ENCODE measurements at regions not wholly inside any gene's neighbourhood (a gene's known extent, or its start where the extent isn't known, plus 50 kb on each side); places are given as distances from the start of the nearest gene placed in this dataset.
"Not testable (repeated sequence)": the region's sequence is repeated elsewhere in the genome, so short reads cannot be mapped to it uniquely, and the experiment has no call there.

DNA sequence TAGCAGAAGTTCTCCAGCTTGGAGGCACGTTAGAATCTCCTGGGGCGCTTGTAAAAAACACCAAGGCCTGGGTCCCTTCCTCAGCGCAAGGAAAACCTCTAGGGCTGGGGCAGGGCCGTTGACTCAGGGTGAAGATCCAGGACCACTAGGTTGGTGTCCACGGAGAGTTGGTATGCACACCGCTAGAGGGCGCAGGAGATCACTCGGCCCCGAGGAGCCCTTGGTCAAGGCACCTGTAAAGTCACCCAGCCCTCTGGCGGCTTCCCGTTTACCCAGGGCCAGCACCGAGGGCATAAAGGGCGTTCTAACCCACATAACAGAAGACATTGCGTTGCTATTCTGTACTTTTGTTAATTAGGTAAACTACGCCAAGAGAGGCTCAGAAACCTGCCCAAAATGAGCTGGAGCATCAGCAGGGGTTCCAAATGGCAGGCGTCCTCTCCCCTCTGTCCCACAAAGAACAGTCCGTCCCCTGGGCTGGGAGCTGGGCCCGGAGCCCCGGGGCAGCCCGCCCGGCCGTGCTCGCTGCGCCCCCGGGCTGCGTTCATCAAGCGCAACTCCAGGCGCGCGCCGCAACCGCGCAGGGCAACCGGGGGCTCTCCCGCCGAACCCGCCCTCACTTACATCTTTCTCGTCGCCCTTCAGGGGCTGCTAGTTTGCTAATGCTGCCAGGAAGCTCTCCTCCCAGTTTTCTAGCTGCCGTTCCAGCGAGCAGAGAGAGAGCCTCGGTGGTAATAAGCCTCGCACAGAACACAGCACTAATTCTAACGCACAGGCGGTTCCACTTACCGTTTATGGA is 332.1 kb downstream of the ARRDC4 start:
- H3K27ac ChIP-seq: no peak overlapping the region
- peaks cover 17% of the 10 kb centered on the region for H3K27me3 ChIP-seq
- H3K36me3 ChIP-seq: no peaks in the 10 kb centered on the region
- no peak overlapping the region for H3K4me3 ChIP-seq
- H4K20me1 ChIP-seq: no peaks in the 10 kb centered on the region
- TF ChIP-seq Cebpa-rat (IDR thresholded peaks at IDR 0.05): no peak
- H3K4me2 ChIP-seq: peak overlapping the region; percentile 51
- H3K4me1 ChIP-seq: peaks cover 8% of the 10 kb centered on the region; the same call in 1 of the 2 replicates
- no peak overlapping the region for H3K9ac ChIP-seq
- peaks cover 3% of the 10 kb centered on the region; the same call in 1 of the 2 replicates for H3K9me3 ChIP-seq

DNA sequence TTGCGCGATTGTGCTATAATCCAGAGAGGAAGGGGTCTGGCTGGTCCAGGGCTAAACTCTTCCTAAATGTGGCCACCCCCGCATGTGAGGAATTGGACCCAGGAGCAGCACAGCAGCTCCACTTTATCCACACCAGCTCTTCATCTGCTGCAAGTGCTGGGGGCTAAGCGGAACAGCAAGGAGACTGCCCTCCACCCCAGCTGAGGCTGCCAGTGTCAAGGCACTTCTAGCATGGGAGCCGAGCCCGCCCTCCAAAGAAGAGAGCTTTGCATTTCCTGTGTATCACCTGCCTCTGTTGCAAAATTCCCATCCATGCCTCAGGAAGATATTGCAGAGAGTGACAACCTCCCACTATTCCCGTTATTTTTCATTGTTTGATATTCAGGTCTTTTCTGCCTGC is 333.6 kb downstream of the ARRDC4 start:
- no peak overlapping the region for H3K4me2 ChIP-seq
- no peaks in the 10 kb centered on the region for H3K36me3 ChIP-seq
- H3K27me3 ChIP-seq: peaks cover 17% of the 10 kb centered on the region
- H3K27ac ChIP-seq: no peak overlapping the region
- no peak overlapping the region for H3K4me3 ChIP-seq
- no peaks in the 10 kb centered on the region for H3K9me3 ChIP-seq
- H3K4me1 ChIP-seq: peaks cover 8% of the 10 kb centered on the region; the same call in 1 of the 2 replicates
- no peaks in the 10 kb centered on the region for H4K20me1 ChIP-seq
- no peak overlapping the region for H3K9ac ChIP-seq
- no peak for TF ChIP-seq Cebpa-rat (IDR thresholded peaks at IDR 0.05)

DNA sequence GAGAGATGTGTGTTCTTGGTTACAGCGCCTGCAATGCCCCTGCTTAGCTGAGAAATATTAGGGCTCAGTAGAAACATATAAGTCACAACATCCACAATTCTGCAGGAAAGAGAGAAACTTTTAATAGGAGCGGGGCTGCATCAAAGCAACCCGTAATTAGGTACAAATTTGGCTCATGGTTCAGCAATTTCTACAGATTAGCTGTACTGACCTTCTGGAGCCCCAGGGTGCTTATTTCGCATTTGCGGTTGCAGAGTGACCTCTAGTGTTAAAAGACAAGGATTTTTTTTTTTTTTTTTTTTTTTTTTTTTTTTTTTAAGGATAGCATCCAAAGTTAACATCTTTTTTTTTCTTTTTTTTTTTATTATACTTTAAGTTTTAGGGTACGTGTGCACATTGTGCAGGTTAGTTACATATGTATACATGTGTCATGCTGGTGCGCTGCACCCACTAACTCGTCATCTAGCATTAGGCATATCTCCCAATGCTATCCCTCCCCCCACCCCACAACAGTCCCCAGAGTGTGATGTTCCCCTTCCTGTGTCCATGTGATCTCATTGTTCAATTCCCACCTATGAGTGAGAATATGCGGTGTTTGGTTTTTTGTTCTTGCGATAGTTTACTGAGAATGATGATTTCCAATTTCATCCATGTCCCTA is 334.7 kb downstream of the ARRDC4 start:
- H4K20me1 ChIP-seq, H3K27ac ChIP-seq, H3K4me3 ChIP-seq, H3K4me1 ChIP-seq, H3K9ac ChIP-seq, H3K36me3 ChIP-seq, H3K4me2 ChIP-seq, H3K9me3 ChIP-seq: not testable (repeated sequence)
- H3K27me3 ChIP-seq: peaks cover 17% of the 10 kb centered on the region

DNA sequence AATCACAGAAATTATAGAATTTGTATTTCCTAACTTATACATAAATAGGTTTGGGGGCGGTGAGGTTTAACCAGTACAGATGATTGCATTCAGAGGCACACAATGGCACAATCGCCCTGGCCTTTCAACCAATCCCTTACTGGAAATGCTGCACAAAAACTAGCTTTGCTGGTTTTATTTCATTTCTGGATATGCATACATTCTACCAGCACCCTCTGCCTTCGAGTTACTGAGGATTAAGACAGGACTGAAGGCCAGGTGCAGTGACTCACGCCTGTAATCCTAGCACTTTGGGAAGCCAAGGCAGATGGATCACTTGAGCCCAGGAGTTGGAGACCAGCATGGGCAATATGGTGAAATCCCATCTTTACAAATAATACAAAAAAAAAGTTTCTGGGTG is 336.1 kb downstream of the ARRDC4 start:
- no peaks in the 10 kb centered on the region for H4K20me1 ChIP-seq
- H3K27me3 ChIP-seq: peaks cover 17% of the 10 kb centered on the region
- H3K4me2 ChIP-seq: no peak overlapping the region
- TF ChIP-seq Cebpa-rat (IDR thresholded peaks at IDR 0.05): no peak
- H3K9me3 ChIP-seq: no peaks in the 10 kb centered on the region
- no peak overlapping the region for H3K27ac ChIP-seq
- peaks cover 8% of the 10 kb centered on the region; the same call in 1 of the 2 replicates for H3K4me1 ChIP-seq
- H3K9ac ChIP-seq: 0 out of 2 replicates have a peak overlapping the region, but pooled peaks have one; percentile 24
- H3K36me3 ChIP-seq: no peaks in the 10 kb centered on the region
- H3K4me3 ChIP-seq: no peak overlapping the region

DNA sequence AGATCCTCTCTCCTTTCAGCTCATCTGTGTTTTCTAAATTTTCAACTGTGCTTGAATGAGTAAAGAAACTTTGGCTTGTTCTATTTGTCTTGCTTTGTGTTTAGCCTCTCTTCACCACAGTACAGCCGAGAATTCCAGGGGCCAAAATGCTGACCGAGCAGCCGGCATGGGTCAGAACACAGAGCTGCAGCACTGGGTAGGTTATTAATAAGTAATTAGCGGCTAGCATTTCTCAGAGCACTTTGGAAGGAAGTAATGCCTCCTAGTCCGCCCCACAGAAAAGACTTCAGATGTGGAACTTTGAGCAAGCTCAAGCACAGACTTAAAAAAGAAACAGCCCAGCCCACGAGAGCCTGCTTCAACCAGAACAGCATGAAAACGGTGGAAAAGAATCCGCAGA is 343.9 kb downstream of the ARRDC4 start:
- no peaks in the 10 kb centered on the region for H3K36me3 ChIP-seq
- no peaks in the 10 kb centered on the region; the same call in 1 of the 2 replicates for H3K9me3 ChIP-seq
- no peak overlapping the region for H3K4me3 ChIP-seq
- H4K20me1 ChIP-seq: no peaks in the 10 kb centered on the region
- TF ChIP-seq Cebpa-rat (IDR thresholded peaks at IDR 0.05): no peak
- no peak overlapping the region for H3K4me2 ChIP-seq
- no peak overlapping the region for H3K27ac ChIP-seq
- peaks cover 8% of the 10 kb centered on the region for H3K4me1 ChIP-seq
- H3K27me3 ChIP-seq: no peaks in the 10 kb centered on the region
- H3K9ac ChIP-seq: no peak overlapping the region

DNA sequence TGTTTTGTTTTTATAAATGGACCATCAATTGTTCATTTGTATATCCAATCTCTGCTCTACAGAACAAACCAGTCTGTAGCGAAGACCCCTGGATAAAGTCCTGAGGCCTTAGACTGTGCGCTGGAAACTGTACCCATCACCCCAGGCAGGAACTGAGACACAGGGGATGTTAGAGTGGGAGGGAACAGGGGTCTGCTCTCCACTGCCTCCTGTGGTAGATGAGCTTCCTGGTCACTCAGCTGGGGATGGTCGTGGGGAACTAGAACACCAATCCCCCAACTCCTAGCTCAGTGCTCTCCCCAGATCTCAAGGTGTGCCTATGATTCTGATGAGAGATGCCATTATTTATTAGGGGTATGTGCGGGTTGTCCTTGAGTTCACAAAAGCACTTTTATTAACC is 340.2 kb upstream of the IGF1R start:
- Histone ChIP-seq H3K9ac (no peak overlapping the region), H4K20me1 (no peaks in the 10 kb centered on the region), H3K9me3 (no peaks in the 10 kb centered on the region; the same call in 1 of the 2 replicates), H3K36me3 (no peaks in the 10 kb centered on the region), H3K4me2 (no peak overlapping the region), H3K4me3 (no peak overlapping the region), H3K4me1 (peaks cover 8% of the 10 kb centered on the region), H3K27ac (no peak overlapping the region), H3K27me3 (no peaks in the 10 kb centered on the region)
- TF ChIP-seq Cebpa-rat (IDR thresholded peaks at IDR 0.05): no peak

DNA sequence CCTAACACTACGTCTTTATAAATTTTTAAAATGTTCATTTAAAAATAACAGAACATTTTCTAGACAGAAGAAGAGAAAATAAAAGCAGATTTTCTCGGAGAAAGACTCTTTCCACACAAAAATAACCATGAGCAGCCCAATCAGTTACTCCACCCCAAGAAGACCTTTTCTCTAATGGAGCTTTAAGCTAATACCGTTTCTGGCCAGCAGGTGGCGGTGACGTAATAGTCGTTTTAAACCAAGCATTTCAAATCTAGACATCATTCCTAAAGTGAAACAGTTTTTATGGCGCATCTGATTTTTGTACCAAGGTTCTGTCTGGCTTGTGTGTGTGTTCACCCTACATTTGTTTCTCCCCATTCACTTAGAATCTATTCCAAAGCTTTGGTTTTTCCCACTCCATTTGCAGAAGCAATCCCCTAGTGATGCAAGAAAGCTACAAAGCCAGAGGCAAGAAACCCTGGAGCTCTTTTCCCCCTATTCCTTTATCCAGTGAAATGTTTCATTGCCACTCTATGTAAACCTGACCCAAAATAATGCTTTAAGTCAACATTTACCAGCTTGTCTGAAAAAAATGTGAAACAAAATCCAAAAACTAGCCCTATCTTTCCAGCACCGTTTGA is 336.7 kb upstream of the IGF1R start:
- TF ChIP-seq Cebpa-rat (IDR thresholded peaks at IDR 0.05): peak; percentile 30; the same call in 1 of the 2 replicates
- no peak overlapping the region for H3K4me2 ChIP-seq
- no peak overlapping the region for H3K4me3 ChIP-seq
- no peaks in the 10 kb centered on the region for H3K27me3 ChIP-seq
- H4K20me1 ChIP-seq: no peaks in the 10 kb centered on the region
- H3K4me1 ChIP-seq: no peaks in the 10 kb centered on the region
- no peak overlapping the region for H3K9ac ChIP-seq
- H3K9me3 ChIP-seq: no peaks in the 10 kb centered on the region; the same call in 1 of the 2 replicates
- H3K36me3 ChIP-seq: no peaks in the 10 kb centered on the region
- H3K27ac ChIP-seq: no peak overlapping the region

DNA sequence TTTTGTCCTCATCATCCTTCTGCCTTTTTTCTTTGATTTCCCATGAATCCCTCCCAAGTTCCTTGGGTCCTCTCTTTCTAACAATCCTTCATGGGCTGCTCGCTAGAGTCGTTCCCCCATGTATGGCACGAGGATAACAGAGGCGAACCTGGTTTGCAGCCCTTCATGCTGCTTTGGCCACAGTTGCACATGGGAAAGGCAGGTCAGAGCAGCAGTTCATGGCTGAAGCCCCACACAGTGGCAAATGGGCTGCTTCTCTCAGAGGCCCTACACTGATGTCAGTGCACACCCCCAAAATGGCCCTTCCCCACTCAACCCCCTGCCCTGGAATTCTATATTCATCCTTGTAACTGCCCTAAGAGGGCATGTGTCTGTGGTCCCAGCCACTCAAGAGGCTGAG is 335.4 kb upstream of the IGF1R start:
- Histone ChIP-seq H3K36me3 (no peaks in the 10 kb centered on the region), H3K27ac (no peak overlapping the region), H3K27me3 (no peaks in the 10 kb centered on the region), H4K20me1 (no peaks in the 10 kb centered on the region), H3K4me3 (no peak overlapping the region), H3K9ac (no peak overlapping the region), H3K4me2 (no peak overlapping the region), H3K9me3 (no peaks in the 10 kb centered on the region; the same call in 1 of the 2 replicates), H3K4me1 (no peaks in the 10 kb centered on the region)
- TF ChIP-seq Cebpa-rat (IDR thresholded peaks at IDR 0.05): no peak

DNA sequence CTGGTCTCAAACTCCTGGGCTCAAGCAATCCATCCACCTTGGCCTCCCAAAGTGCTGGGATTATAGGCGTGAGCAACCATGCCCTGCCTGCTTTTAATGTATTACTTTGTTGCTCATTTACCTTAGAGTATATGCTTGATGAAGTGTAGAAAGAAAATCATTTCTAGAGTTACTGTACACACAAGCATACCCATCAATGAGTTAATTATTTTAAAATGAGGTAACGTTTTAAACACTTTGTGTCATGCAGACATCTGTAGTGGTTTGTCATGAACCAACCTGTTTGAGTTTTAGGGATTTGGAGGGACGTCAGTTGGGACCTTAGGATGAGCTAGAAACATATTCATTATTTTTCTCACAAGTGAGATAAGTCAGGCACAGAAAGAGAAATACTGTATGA is 332.4 kb upstream of the IGF1R start:
- Histone ChIP-seq H3K27me3 (no peaks in the 10 kb centered on the region), H3K4me2 (no peak overlapping the region), H3K4me3 (no peak overlapping the region), H3K9me3 (peaks cover 19% of the 10 kb centered on the region), H3K9ac (no peak overlapping the region), H3K36me3 (no peaks in the 10 kb centered on the region), H3K4me1 (peaks cover 3% of the 10 kb centered on the region), H4K20me1 (no peaks in the 10 kb centered on the region), H3K27ac (no peak overlapping the region)
- no peak for TF ChIP-seq Cebpa-rat (IDR thresholded peaks at IDR 0.05)

DNA sequence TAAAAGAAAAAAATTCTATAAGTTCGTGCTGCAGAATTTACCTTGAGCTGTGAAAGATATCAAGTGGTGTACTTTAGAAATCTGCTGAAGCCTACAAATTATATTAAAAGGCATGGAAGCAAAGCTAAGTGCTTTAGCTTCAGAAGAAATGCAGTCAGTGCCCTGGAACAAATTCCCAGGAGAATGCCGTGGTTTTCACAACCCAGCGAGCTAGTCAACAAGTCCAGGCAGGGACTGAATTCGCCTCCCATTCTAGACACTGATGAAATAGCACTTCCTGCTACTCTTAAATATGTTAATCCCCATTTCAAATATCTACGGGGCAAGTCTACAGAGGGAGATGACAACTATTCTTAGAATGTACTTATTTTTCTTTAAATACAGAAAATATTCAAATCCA is 326.4 kb upstream of the IGF1R start:
- peaks cover 21% of the 10 kb centered on the region for H3K4me1 ChIP-seq
- no peak overlapping the region for H3K27ac ChIP-seq
- H3K4me2 ChIP-seq: peak overlapping the region; percentile 49
- H3K9me3 ChIP-seq: peaks cover 37% of the 10 kb centered on the region
- no peak overlapping the region for H3K4me3 ChIP-seq
- no peaks in the 10 kb centered on the region for H3K27me3 ChIP-seq
- no peaks in the 10 kb centered on the region for H4K20me1 ChIP-seq
- TF ChIP-seq Cebpa-rat (IDR thresholded peaks at IDR 0.05): no peak
- no peaks in the 10 kb centered on the region for H3K36me3 ChIP-seq
- H3K9ac ChIP-seq: no peak overlapping the region

All from BLaER1 (cell line).